Gastrocnemius medialis (tissue), 4 donors: ENCODE measurements at regions not wholly inside any gene's neighbourhood (a gene's known extent, or its start where the extent isn't known, plus 50 kb on each side); places are given as distances from the start of the nearest gene placed in this dataset.

Experiments used
- POLR2A ChIP-seq, 2 donors: fragments of 450-650 bp; IDR thresholded peaks; one replicate each; pipeline ENCODE4 v1.6.1; 2017; ENCODE audit warnings: antibody characterized with exemption in 2 of 2, mild to moderate bottlenecking in 2 of 2, moderate library complexity in 2 of 2
- TF ChIP-seq, protein P1 (sequence below), 5 experiments: fragments of 450-650 bp in 3 of 5; fragments of 200-600 bp in 2 of 5; sonication (generic) in 2 of 5; IDR thresholded peaks in 4 of 5; conservative IDR thresholded peaks in 1 of 5; 1 replicate in 4 of 5; 2 replicates in 1 of 5; pipeline ENCODE4 v1.5.1; 2016 to 2019; ENCODE audit warnings: antibody characterized with exemption in 5 of 5, mild to moderate bottlenecking in 3 of 5, moderate library complexity in 3 of 5

DNA sequence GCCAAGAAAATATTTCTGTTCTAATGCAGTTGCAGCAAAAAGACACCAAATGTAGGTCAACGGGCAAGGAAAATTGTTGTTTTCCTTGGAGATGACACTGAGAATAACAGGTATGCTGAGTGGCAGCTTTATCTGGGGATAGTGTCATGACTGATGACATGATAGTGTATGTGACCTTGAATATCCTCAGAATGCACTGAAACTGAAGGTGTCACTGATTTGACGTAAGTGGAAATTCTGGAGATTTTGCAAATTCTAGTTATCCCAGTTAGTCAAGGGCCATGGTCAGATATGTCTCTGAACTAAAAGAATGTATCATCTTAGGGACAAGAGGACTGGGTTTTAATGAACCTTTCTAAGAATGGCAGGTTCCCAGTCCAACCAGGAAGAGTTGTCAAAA lies 138.0 kb upstream of the C9orf72 start:
- TF ChIP-seq, protein P1, sequence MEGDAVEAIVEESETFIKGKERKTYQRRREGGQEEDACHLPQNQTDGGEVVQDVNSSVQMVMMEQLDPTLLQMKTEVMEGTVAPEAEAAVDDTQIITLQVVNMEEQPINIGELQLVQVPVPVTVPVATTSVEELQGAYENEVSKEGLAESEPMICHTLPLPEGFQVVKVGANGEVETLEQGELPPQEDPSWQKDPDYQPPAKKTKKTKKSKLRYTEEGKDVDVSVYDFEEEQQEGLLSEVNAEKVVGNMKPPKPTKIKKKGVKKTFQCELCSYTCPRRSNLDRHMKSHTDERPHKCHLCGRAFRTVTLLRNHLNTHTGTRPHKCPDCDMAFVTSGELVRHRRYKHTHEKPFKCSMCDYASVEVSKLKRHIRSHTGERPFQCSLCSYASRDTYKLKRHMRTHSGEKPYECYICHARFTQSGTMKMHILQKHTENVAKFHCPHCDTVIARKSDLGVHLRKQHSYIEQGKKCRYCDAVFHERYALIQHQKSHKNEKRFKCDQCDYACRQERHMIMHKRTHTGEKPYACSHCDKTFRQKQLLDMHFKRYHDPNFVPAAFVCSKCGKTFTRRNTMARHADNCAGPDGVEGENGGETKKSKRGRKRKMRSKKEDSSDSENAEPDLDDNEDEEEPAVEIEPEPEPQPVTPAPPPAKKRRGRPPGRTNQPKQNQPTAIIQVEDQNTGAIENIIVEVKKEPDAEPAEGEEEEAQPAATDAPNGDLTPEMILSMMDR (IDR thresholded peaks at IDR 0.05 in 4 of 5, conservative IDR thresholded peaks at IDR 0.05 in 1 of 5), result no peak
- no peak for TF ChIP-seq POLR2A (IDR thresholded peaks at IDR 0.05)
